Mucosa of rectum (tissue), 2 donors: ENCODE measurements at regions not wholly inside any gene's neighbourhood (a gene's known extent, or its start where the extent isn't known, plus 50 kb on each side); places are given as distances from the start of the nearest gene placed in this dataset.

Experiments
- H3K27ac ChIP-seq, 2 donors: one replicate each; pipeline ENCODE4 v1.7.0; 2013; ENCODE audit warnings: inconsistent platforms in 2 of 2, low read depth in 2 of 2, low read length in 2 of 2
- H3K27me3 ChIP-seq, 2 donors: one replicate each; pipeline ENCODE4 v1.7.0; 2013; ENCODE audit warnings: low read length in 2 of 2; ENCODE audit not compliant: control insufficient read depth in 2 of 2, insufficient read depth in 2 of 2
- H3K36me3 ChIP-seq, 2 donors: one replicate each; pipeline ENCODE4 v1.7.0; 2013; ENCODE audit warnings: low read length in 2 of 2; ENCODE audit not compliant: control insufficient read depth in 2 of 2, insufficient read depth in 2 of 2
- H3K4me1 ChIP-seq, 2 donors: one replicate each; pipeline ENCODE4 v1.7.0; 2013; ENCODE audit warnings: low read length in 2 of 2, mild to moderate bottlenecking in 1 of 2; ENCODE audit not compliant: control insufficient read depth in 2 of 2, insufficient read depth in 2 of 2
- H3K4me3 ChIP-seq, 2 donors: one replicate each; pipeline ENCODE4 v1.7.0; 2013; ENCODE audit warnings: low read length in 2 of 2
- H3K9ac ChIP-seq, 2 donors: one replicate each; pipeline ENCODE4 v1.7.0; 2013; ENCODE audit warnings: low read length in 2 of 2, low read depth in 1 of 2, mild to moderate bottlenecking in 1 of 2
- H3K9me3 ChIP-seq, 2 donors: one replicate each; pipeline ENCODE4 v1.7.0; 2013; ENCODE audit warnings: low read length in 2 of 2; ENCODE audit not compliant: control insufficient read depth in 2 of 2
- donor health status: healthy.
- donor health status: Normal muscosa, but diverticular disease.

DNA sequence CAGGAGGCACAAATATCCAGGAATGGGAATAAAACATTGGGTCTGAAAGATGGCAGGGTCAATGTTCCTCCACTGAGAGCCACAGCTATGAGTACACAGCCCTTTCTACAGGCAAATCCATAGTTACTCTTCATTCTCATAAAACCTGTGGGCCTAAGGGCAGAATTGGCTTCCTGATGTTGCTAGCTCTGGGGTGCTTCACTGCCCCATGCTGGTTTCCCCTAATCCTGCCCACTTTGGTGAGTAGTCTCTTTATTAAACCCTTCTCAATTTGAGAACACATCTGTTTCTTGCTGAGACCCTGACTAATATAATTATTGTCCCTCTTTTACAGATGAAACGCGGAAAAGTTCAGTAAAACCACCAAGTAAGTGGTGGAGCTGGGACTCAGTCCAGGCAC is 66.3 kb upstream of the RAI14 start:
- H3K27ac ChIP-seq, result no peak overlapping the region
- no peak overlapping the region for H3K4me3 ChIP-seq
- no peaks in the 10 kb centered on the region for H3K36me3 ChIP-seq
- H3K9me3 ChIP-seq, result no peaks in the 10 kb centered on the region
- no peaks in the 10 kb centered on the region for H3K4me1 ChIP-seq
- no peaks in the 10 kb centered on the region for H3K27me3 ChIP-seq
- no peak overlapping the region for H3K9ac ChIP-seq

DNA sequence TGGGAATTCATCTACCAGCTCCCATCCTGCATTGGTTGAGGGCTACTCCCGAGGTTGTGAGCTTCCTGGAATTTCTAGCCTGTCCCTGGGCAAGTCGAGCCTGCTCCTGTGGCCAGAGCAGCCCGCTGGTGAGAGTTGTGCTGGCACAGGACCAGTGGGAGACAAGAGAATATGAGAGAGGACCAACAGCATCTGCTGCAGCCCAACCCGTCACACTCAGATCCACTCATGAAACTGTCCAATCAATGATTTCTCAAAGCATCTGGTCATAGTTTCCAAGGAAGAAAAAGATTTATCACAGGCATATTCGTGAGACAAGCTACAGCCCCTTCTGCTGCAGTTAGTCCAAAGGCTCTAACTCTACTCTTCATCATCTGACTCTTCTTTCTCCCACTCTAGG is 64.4 kb upstream of the RAI14 start:
- no peaks in the 10 kb centered on the region for H3K9me3 ChIP-seq
- H3K36me3 ChIP-seq, result no peaks in the 10 kb centered on the region
- no peak overlapping the region for H3K4me3 ChIP-seq
- H3K27me3 ChIP-seq, result no peaks in the 10 kb centered on the region
- H3K9ac ChIP-seq, result no peak overlapping the region
- no peaks in the 10 kb centered on the region for H3K4me1 ChIP-seq
- no peak overlapping the region for H3K27ac ChIP-seq

DNA sequence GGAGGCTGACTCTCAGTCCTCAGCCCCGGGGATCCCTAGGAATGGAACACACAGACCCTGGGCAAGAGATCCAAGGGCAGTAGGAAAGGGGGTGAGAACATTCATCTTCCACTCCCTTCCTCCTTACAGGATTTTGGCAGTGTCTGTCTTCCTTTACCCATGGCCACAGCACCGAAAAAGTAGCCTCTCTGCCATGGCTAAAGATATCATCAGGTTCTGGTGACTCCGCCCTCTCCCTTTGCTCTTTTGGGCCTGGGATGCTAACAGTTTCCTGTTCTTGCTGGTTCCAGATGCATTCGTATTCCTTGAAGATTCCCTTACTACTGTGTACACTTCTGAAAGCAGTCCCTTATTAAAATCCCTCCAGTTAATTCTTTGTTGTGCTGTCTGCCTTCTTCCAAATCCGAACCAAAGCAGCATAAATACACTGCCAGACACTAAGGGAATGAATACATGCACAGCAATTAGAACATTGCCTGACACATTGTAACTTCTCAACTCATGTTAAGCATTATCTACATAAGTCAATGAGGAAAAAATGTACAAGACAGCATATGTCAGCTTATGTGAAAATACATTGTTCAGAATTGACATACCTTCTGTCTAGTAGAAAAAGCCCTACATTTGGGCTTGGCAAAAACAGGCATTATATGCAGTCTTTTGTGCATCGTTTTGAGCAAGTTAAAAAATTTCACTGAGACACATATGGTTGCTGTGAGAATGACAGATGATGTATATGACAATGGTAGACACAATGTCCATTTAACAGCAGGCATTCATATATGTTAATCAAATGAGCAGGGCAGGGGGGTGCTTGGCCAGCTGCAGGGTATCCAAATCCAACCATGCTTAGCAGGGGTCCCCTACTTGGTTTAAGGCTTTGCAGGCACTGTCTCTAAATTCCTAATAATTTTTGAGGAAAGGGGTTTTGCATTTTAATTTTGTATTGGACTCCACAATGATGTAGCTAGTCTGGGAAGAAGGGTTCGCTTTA is 58.8 kb upstream of the RAI14 start:
- Histone ChIP-seq H3K9ac (no peak overlapping the region), H3K9me3 (no peaks in the 10 kb centered on the region), H3K4me1 (peaks cover 0 to 8% of the 10 kb centered on the region in 2 donors), H3K27me3 (no peaks in the 10 kb centered on the region), H3K36me3 (no peaks in the 10 kb centered on the region), H3K27ac (peak overlapping the region in 1 of 2 donors; percentile 10), H3K4me3 (no peak overlapping the region)

DNA sequence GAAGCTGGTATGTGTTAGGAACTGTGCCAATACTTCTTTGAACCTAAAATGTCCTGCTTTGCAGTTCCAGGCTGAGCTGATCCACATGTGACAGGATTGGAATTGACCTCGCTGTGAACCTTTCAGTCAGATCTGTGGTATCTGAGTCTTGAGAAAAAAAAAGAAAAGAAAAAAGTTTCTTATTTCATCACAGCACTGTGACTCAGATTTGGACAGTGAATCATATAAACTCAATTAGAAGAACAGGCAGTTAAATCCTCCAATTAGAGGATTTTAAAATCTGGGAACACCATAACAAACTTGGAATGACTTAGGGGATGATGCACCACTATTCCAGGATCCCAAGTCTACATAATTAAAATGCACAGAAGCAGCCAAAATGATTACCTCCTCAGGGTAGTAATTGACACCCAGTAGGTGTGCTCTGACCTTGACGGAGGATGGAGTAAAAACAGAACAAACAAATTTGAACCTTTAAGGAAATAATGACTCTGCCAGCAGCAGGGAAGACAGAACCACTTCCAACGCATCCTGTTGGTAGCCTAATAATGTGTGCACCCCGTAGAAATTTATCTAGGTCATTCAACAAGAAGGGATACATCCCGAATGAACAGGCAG is 57.8 kb upstream of the RAI14 start:
- Histone ChIP-seq H3K4me1 (peaks cover 0 to 8% of the 10 kb centered on the region in 2 donors), H3K36me3 (no peaks in the 10 kb centered on the region), H3K27me3 (no peaks in the 10 kb centered on the region), H3K9me3 (no peaks in the 10 kb centered on the region), H3K9ac (no peak overlapping the region), H3K4me3 (no peak overlapping the region), H3K27ac (peak overlapping the region; percentile 44 to 49)

DNA sequence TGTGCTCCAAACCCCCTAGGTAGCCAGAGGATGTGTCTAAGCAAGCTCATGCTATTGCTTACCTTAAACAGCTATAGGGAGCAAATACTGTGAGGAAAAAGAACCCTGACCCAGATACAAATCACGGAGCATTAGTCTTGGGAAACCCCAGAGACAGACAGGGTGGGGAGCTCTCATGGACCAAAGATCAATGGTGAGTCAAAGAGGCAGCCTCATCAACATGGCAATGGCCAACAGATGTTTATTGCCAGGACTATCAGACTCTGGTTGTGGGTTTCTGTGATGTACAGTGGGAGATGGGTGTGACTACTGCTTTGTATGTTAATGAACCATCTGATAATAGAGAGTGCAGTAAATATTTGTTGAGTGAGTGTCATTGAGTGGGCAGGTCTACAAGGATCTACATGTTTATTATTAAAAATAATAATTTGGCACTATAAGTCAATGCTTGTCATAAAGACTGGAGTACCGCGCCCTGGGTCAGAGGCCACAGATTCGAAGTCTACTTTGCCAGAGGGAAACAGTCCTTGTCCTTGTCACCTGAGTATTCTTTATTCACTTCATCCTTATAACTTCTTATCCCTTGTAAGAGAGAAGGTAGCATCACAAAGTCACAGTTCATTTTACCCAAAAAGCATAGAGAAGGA is 56.5 kb upstream of the RAI14 start:
- no peaks in the 10 kb centered on the region for H3K27me3 ChIP-seq
- H3K36me3 ChIP-seq, result no peaks in the 10 kb centered on the region
- no peak overlapping the region for H3K9ac ChIP-seq
- peak overlapping the region; percentile 1 to 19 for H3K27ac ChIP-seq
- no peak overlapping the region for H3K4me3 ChIP-seq
- H3K9me3 ChIP-seq, result no peaks in the 10 kb centered on the region
- peaks cover 0 to 8% of the 10 kb centered on the region in 2 donors for H3K4me1 ChIP-seq

DNA sequence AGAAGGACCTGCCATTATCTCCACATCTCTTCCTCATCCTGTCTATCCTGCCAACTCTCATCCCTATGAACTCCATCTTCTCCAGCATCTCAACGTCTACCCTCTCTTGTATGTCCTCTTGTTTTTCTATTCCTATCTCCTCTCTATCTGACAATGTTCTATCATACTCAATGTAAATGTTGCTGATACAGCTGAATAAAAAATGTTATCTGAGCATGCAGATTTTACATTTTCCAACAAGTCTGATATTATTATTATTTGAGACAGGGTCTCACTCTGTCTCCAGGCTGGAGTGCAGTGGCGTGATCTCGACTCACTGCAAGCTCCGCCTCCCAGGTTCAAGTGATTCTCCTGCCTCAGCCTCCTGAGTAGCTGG is 56.0 kb upstream of the RAI14 start:
- peaks cover 0 to 8% of the 10 kb centered on the region in 2 donors for H3K4me1 ChIP-seq
- no peak overlapping the region for H3K4me3 ChIP-seq
- no peaks in the 10 kb centered on the region for H3K9me3 ChIP-seq
- no peaks in the 10 kb centered on the region for H3K36me3 ChIP-seq
- H3K9ac ChIP-seq, result no peak overlapping the region
- peak overlapping the region in 1 of 2 donors; percentile 1 for H3K27ac ChIP-seq
- H3K27me3 ChIP-seq, result no peaks in the 10 kb centered on the region

DNA sequence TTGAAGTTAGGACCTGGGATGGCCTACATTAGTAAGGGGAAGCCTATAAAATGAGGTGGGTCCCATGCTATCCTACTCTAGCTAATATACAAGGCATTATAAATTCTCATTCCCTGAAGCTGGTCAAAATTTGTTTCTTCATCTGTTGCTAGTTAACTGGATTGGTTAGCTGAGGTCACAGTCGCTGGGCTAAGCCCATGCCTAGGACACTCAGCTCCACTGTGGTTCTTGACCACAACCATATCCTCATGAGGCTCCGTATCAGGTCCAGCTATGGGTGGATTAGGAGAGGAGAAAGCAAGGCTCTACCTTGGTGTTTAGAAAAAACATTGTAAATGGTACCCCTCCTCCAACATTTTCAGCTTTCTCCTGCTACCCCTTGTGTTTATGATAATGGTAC is 52.8 kb upstream of the RAI14 start:
- Histone ChIP-seq H3K9me3 (no peaks in the 10 kb centered on the region), H3K27me3 (no peaks in the 10 kb centered on the region), H3K36me3 (no peaks in the 10 kb centered on the region), H3K9ac (no peak overlapping the region), H3K27ac (no peak overlapping the region), H3K4me3 (no peak overlapping the region), H3K4me1 (peaks cover 0 to 8% of the 10 kb centered on the region in 2 donors)

DNA sequence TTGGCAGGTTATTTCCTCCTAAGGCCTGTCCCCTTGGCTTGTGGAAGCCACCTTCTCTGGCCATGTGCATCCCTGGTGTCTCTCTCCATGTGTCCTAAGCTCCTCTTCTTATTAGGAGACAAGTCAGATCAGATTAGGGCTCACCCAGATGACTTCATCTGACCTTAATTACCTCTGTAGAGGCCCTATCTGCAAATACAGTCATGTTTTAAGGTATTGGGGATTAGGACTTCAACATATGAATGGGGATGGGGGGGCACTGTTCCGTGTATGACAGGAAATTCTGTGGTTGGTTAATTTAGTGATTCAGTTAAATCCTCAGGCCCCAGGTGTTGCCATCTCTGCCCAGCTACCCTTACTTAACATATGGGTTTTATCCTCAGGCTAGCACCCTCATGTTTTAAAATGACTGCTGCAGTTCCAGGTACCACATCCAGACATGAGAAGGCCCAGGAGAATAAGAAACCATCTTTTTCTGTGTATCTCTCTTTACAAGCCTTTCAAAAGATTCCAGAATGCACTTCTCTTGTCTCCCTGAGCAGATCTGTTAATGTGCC is 51.9 kb upstream of the RAI14 start:
- H3K4me3 ChIP-seq, result no peak overlapping the region
- H3K9ac ChIP-seq, result no peak overlapping the region
- H3K9me3 ChIP-seq, result no peaks in the 10 kb centered on the region
- H3K36me3 ChIP-seq, result no peaks in the 10 kb centered on the region
- no peaks in the 10 kb centered on the region for H3K27me3 ChIP-seq
- peaks cover 0 to 10% of the 10 kb centered on the region in 2 donors for H3K4me1 ChIP-seq
- no peak overlapping the region for H3K27ac ChIP-seq

DNA sequence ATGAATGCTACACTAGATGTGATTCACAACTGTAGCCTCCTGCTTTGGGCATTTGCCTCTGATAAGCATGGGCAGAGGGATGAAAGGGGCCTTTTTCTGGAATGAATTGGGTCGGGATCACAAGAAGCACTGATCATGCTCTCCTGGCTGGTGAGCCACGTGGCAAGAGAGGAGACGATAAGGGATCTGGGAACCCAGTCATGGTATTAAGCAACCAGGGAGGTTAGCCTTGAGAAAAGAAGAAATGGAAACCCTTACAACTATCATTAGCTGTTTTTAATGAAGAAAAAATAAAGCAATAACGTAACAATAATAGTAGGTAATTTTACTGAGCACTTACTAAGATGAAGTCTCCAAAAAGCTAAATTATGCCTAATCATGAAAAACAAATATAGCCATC is 50.0 kb upstream of the RAI14 start:
- H3K27ac ChIP-seq, result no peak overlapping the region
- no peak overlapping the region for H3K9ac ChIP-seq
- peaks cover 0 to 11% of the 10 kb centered on the region in 2 donors for H3K4me1 ChIP-seq
- no peaks in the 10 kb centered on the region for H3K27me3 ChIP-seq
- H3K9me3 ChIP-seq, result no peaks in the 10 kb centered on the region
- no peak overlapping the region for H3K4me3 ChIP-seq
- no peaks in the 10 kb centered on the region for H3K36me3 ChIP-seq
